SK-N-MC (cell line): ENCODE measurements at regions not wholly inside any gene's neighbourhood (a gene's known extent, or its start where the extent isn't known, plus 50 kb on each side); places are given as distances from the start of the nearest gene placed in this dataset.

ENCODE experiments used
- DNase-seq: peaks from one replicate; pipeline ENCODE4 v3.0.0-alpha.2; 2011; ENCODE audit warnings: low read depth, low spot score
- H3K27ac ChIP-seq: fragments of 200-600 bp; sonication (generic); 2 replicates; pipeline ENCODE4 v1.5.1; 2016; ENCODE audit warnings: mixed run types
- H3K36me3 ChIP-seq: fragments of 200-600 bp; sonication (generic); 2 replicates; pipeline ENCODE4 v1.6.1; 2017; ENCODE audit warnings: antibody characterized with exemption, low read length, mixed read lengths; ENCODE audit not compliant: insufficient read depth
- H3K4me3 ChIP-seq: fragments of 200-600 bp; sonication (generic); 2 replicates; pipeline ENCODE4 v1.5.1; 2016
- H3K9ac ChIP-seq: fragments of 200-600 bp; sonication (generic); 2 replicates; pipeline ENCODE4 v1.8.0; 2017; ENCODE audit warnings: mixed run types, mixed read lengths; ENCODE audit not compliant: insufficient read length
- H3K9me3 ChIP-seq: fragments of 200-600 bp; sonication (generic); 2 replicates; pipeline ENCODE4 v1.6.1; 2017; ENCODE audit warnings: low read depth, mild to moderate bottlenecking, antibody characterized with exemption, low read length, moderate library complexity, mixed read lengths
- EZH2 ChIP-seq: fragments of 200-600 bp; sonication (generic); IDR thresholded peaks from one replicate; pipeline ENCODE4 v1.6.1; 2017; ENCODE audit warnings: antibody characterized with exemption
- FOXP2 ChIP-seq: optimal IDR thresholded peaks from 2 replicates; pipeline ENCODE3; 2011; ENCODE audit warnings: mild to moderate bottlenecking, moderate library complexity; ENCODE audit not compliant: insufficient read depth; ENCODE audit errors: extremely low read length, control extremely low read depth
- POLR2AphosphoS5 ChIP-seq: IDR thresholded peaks from 2 replicates; pipeline ENCODE4 v1.6.1; 2012; ENCODE audit warnings: mild to moderate bottlenecking, low read depth, low read length, borderline replicate concordance

GRCh38 chr16:13742928-13743327 is 177.0 kb upstream of the ERCC4 start:
- no peak overlapping the region for H3K9ac ChIP-seq
- DNase-seq: no peak
- no peaks in the 10 kb centered on the region for H3K36me3 ChIP-seq
- no peak overlapping the region for H3K4me3 ChIP-seq
- H3K27ac ChIP-seq: no peak overlapping the region
- H3K9me3 ChIP-seq: no peaks in the 10 kb centered on the region
- TF ChIP-seq FOXP2 (no peak), EZH2 (no peak), POLR2AphosphoS5 (no peak)

DNA sequence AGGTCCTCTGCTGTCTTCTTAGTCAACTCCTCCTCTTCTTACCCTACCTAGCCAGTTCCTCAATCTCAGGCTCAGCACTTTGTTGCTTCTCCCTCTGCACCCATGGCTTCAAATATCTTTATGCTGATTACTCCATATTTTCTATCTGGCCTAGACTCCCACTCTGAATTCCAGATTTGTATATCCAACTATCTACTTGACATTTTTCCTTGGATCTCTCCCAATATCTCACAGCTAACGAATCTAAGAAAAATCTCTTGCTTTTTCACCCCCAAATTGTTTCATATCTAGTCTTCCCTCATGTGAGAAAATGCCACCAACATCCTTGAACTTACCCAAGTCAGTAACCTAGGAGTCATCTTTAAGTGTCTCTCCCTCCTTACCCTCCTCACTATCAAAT is 176.4 kb upstream of the ERCC4 start:
- Histone ChIP-seq H3K9me3 (no peaks in the 10 kb centered on the region), H3K27ac (no peak overlapping the region), H3K9ac (no peak overlapping the region), H3K36me3 (no peaks in the 10 kb centered on the region), H3K4me3 (no peak overlapping the region)
- TF ChIP-seq FOXP2 (no peak), POLR2AphosphoS5 (no peak), EZH2 (no peak)
- no peak for DNase-seq

DNA sequence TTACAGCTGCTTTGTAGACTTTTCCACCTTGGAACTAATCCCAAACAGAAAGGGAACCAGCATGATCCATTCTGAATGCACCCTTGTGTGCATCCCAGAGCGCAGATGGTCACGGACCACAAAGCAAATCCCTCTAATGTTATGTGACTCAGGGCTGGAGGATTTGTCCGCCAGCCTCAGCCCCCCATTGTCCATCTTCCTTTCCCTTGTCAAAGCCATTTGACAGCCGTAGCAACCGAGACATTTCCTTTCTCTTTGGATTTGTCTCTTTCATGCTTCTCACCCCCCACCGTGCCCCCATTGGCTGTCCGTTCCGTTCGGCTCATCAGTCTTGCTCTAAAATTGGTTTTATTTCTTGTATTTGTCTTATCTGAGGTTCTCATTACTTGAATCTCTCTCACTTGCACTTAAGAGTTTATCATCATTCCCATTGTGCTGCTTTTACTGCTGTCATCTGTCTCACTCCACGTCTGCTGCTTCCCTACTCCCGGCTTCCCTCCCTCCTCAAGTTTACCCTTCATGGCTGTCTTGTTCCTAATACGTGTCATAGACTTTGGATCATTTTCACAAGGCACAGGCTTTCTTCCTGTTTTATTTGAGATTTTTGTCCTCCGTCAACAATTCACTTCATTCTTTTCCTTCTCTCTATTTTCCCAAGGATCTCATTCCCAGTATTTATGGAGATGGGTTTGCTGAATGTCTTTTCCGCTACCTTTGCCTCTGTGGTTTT is 163.4 kb upstream of the ERCC4 start:
- H3K36me3 ChIP-seq: no peaks in the 10 kb centered on the region
- DNase-seq: no peak
- H3K9me3 ChIP-seq: no peaks in the 10 kb centered on the region
- H3K27ac ChIP-seq: no peak overlapping the region
- TF ChIP-seq FOXP2 (no peak), POLR2AphosphoS5 (no peak), EZH2 (no peak)
- no peak overlapping the region for H3K9ac ChIP-seq
- H3K4me3 ChIP-seq: no peak overlapping the region

DNA sequence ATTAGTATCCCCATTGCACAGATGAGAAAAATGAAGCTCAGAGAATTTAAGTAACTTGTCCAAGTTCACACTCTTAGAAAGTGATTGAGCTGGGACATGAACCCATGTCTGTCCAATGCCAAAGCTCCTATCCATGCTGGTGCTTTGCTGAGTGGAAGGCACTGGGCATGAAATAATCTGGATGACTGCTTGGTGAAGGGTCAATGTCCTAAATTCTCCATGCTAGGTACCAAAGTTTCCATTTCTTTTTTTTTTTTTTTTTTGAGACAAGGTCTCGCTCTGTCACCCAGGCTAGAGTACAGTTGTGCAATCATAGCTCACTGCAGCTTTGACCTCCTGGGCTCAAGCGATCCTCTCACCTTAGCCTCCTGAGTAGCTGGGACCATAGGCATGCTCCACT is 153.6 kb upstream of the ERCC4 start:
- DNase-seq: no peak
- Histone ChIP-seq H3K27ac (peak overlapping the region; percentile 90; the same call in 1 of the 2 replicates), H3K9me3 (no peaks in the 10 kb centered on the region), H3K9ac (no peak overlapping the region), H3K36me3 (no peaks in the 10 kb centered on the region), H3K4me3 (peak overlapping the region; percentile 57; the same call in 1 of the 2 replicates)
- no peak for TF ChIP-seq FOXP2
- no peak for TF ChIP-seq POLR2AphosphoS5
- no peak for TF ChIP-seq EZH2

GRCh38 chr16:13767215-13767614 is 152.7 kb upstream of the ERCC4 start:
- Histone ChIP-seq H3K9me3 (no peaks in the 10 kb centered on the region), H3K27ac (peak overlapping the region; percentile 90), H3K9ac (no peak overlapping the region), H3K36me3 (no peaks in the 10 kb centered on the region), H3K4me3 (peak overlapping the region; percentile 57)
- peak; percentile 77 for DNase-seq
- TF ChIP-seq FOXP2: no peak
- no peak for TF ChIP-seq POLR2AphosphoS5
- TF ChIP-seq EZH2: no peak

DNA sequence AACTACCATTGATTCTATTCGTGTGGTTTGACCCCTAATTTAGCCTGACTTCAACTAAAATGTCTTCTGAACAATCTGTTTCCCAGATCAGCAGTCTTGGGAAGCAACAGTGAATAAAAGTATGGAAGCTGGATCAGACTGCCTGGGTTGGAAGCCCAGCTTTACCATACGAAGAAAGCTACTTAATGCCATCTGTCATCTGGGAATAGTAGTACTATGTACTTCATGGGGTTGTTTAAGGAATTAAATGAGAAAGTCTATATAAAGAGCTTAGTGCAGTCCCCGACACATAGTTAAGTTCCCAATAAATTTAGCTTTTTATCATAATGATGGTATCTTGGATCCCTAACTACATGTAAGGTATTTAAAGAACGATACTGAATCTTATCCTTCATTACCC is 151.5 kb upstream of the ERCC4 start:
- TF ChIP-seq POLR2AphosphoS5 (no peak), FOXP2 (no peak), EZH2 (no peak)
- Histone ChIP-seq H3K4me3 (no peak overlapping the region), H3K36me3 (no peaks in the 10 kb centered on the region), H3K9ac (no peak overlapping the region), H3K27ac (no peak overlapping the region), H3K9me3 (no peaks in the 10 kb centered on the region)
- no peak for DNase-seq

DNA sequence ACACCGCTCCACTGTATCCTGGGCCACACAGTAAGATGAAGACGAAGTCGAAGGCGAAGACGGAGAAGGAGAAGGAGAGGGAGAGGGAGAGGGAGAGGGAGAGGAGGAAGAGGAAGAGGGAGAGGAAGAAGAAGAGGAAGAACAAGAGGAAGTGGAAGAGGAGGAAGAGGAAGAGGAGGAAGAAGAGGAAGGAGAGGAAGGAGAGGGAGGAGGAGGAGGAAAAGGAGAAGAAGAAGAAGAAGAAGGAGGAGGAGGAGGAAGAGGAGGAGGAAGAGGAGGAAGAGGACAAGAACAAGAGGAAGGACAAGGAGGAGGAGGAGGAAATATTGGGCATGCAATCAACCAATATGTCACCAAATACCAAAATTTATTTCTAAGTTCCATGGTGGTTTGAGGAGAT is 149.5 kb upstream of the ERCC4 start:
- no peaks in the 10 kb centered on the region for H3K9me3 ChIP-seq
- no peak overlapping the region for H3K4me3 ChIP-seq
- no peak for DNase-seq

DNA sequence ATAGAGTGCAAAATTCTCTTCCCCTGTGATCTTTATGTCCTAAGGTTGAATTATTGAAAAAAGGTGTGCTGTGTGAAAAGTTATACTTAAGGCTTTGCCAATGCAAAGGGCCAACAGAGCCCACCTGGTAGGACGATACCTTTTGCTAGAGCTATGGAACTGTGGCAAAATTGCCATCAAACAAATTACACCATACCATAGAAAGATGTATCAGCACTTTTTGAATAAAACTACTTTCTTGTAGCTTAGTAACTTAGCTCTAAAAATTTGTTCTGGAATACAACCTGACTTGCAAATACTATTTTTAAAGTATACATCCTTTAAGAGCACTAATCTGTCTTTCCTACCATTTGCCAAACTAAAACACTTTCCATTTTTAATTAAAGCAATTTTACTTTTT is 147.2 kb upstream of the ERCC4 start:
- no peak overlapping the region for H3K27ac ChIP-seq
- H3K9me3 ChIP-seq: no peaks in the 10 kb centered on the region
- no peak for DNase-seq
- H3K4me3 ChIP-seq: no peak overlapping the region
- TF ChIP-seq POLR2AphosphoS5 (no peak), EZH2 (no peak), FOXP2 (no peak)
- no peaks in the 10 kb centered on the region for H3K36me3 ChIP-seq
- H3K9ac ChIP-seq: no peak overlapping the region

More for the DNA sequence above, 149.5 kb upstream of the ERCC4 start:
- no peak for TF ChIP-seq POLR2AphosphoS5
- no peak for TF ChIP-seq FOXP2
- no peak for TF ChIP-seq EZH2
- H3K27ac ChIP-seq: no peak overlapping the region
- H3K36me3 ChIP-seq: no peaks in the 10 kb centered on the region
- H3K9ac ChIP-seq: no peak overlapping the region

DNA sequence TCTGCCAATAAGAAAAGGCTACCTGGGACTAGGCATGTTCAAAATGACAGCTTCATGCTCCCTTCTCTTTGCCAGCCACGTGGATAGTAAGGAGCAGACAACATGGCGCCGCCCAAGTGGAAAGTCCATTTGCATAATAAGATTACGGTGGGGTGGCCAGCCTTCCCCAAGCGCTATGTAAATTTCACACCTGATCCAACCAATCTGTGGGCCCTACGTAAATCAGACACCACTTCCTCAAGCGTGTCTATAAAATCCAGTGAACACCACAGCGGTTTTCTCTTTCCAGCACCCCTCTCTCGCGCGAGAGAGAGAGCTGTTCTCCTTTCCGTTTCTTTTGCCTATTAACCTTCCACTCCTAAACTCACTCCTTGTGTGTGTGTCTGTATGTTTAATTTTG is 140.3 kb upstream of the ERCC4 start:
- no peaks in the 10 kb centered on the region for H3K36me3 ChIP-seq
- no peak overlapping the region for H3K9ac ChIP-seq
- TF ChIP-seq FOXP2 (no peak), EZH2 (no peak), POLR2AphosphoS5 (no peak)
- H3K4me3 ChIP-seq: peak overlapping the region; percentile 40; the same call in 1 of the 2 replicates
- H3K9me3 ChIP-seq: peaks cover 4% of the 10 kb centered on the region; the same call in 1 of the 2 replicates
- no peak for DNase-seq
- peak overlapping the region; percentile 77 for H3K27ac ChIP-seq
